Nephron progenitor cell (in vitro differentiated cells): ENCODE measurements at regions not wholly inside any gene's neighbourhood (a gene's known extent, or its start where the extent isn't known, plus 50 kb on each side); places are given as distances from the start of the nearest gene placed in this dataset.
"Not testable (repeated sequence)": the region's sequence is repeated elsewhere in the genome, so short reads cannot be mapped to it uniquely, and the experiment has no call there.

Source experiments
- DNase-seq: peaks from one replicate; pipeline ENCODE4 v3.0.0; 2021
- H3K27ac Mint-ChIP-seq: 2 replicates; pipeline ENCODE4 v1.8.0; 2021; ENCODE audit warnings: mild to moderate bottlenecking, moderate library complexity, mixed read lengths
- H3K27me3 Mint-ChIP-seq: 2 replicates; pipeline ENCODE4 v1.8.0; 2021; ENCODE audit warnings: mild to moderate bottlenecking, low read depth, mixed read lengths; ENCODE audit not compliant: poor library complexity
- H3K36me3 Mint-ChIP-seq: 2 replicates; pipeline ENCODE4 v1.8.0; 2021; ENCODE audit warnings: low read depth, mixed read lengths
- H3K4me1 Mint-ChIP-seq: 2 replicates; pipeline ENCODE4 v1.8.0; 2021; ENCODE audit warnings: mixed read lengths
- H3K4me3 Mint-ChIP-seq: 2 replicates; pipeline ENCODE4 v1.8.0; 2021; ENCODE audit warnings: mild to moderate bottlenecking, moderate library complexity, mixed read lengths
- H3K9me3 Mint-ChIP-seq: 2 replicates; pipeline ENCODE4 v1.8.0; 2021; ENCODE audit warnings: mild to moderate bottlenecking, moderate library complexity, mixed read lengths
- CTCF ChIP-seq: fragments of 200-600 bp; sonication (generic); IDR thresholded peaks from 2 replicates; pipeline ENCODE4 v1.5.0; 2021; ENCODE audit warnings: antibody characterized with exemption

- Mint-ChIP-seq H3K4me1 (no peaks in the 10 kb centered on the region), H3K36me3 (no peaks in the 10 kb centered on the region), H3K4me3 (no peak overlapping the region), H3K9me3 (peaks cover 63% of the 10 kb centered on the region), H3K27me3 (no peaks in the 10 kb centered on the region), H3K27ac (no peak overlapping the region)
- no peak for DNase-seq
- no peak for TF ChIP-seq CTCF
Observed at GRCh38 chrX:65331371-65331770, 203.2 kb downstream of the LAS1L start.

- H3K36me3 Mint-ChIP-seq = peaks cover 4% of the 10 kb centered on the region
- H3K27ac Mint-ChIP-seq = no peak overlapping the region
- TF ChIP-seq CTCF = no peak
- no peak overlapping the region for H3K4me3 Mint-ChIP-seq
- peaks cover 3% of the 10 kb centered on the region for H3K27me3 Mint-ChIP-seq
- DNase-seq = no peak
- peaks cover 4% of the 10 kb centered on the region for H3K4me1 Mint-ChIP-seq
- H3K9me3 Mint-ChIP-seq = peaks cover 66% of the 10 kb centered on the region
Observed at GRCh38 chrX:65300104-65300809, 234.3 kb downstream of the LAS1L start.

- not testable (repeated sequence) for DNase-seq, H3K36me3 Mint-ChIP-seq, H3K27me3 Mint-ChIP-seq, H3K27ac Mint-ChIP-seq, H3K4me3 Mint-ChIP-seq, H3K4me1 Mint-ChIP-seq
- peaks cover 60% of the 10 kb centered on the region for H3K9me3 Mint-ChIP-seq
Observed at GRCh38 chrX:65282905-65283304, 251.7 kb downstream of the LAS1L start.

GRCh38 chrX:65273152-65273551 lies 261.4 kb downstream of the LAS1L start:
- Mint-ChIP-seq H3K4me3 (no peak overlapping the region), H3K36me3 (peaks cover 7% of the 10 kb centered on the region), H3K4me1 (no peaks in the 10 kb centered on the region), H3K27ac (no peak overlapping the region), H3K9me3 (peaks cover 74% of the 10 kb centered on the region), H3K27me3 (no peaks in the 10 kb centered on the region)
- no peak for DNase-seq
- no peak for TF ChIP-seq CTCF

GRCh38 chrX:65266482-65266881 lies 268.1 kb downstream of the LAS1L start:
- H3K27ac Mint-ChIP-seq = no peak overlapping the region
- peaks cover 7% of the 10 kb centered on the region for H3K36me3 Mint-ChIP-seq
- no peaks in the 10 kb centered on the region for H3K27me3 Mint-ChIP-seq
- H3K9me3 Mint-ChIP-seq = peaks cover 37% of the 10 kb centered on the region
- no peak for DNase-seq
- no peaks in the 10 kb centered on the region for H3K4me1 Mint-ChIP-seq
- no peak for TF ChIP-seq CTCF
- no peak overlapping the region for H3K4me3 Mint-ChIP-seq

GRCh38 chrX:65253817-65254216 lies 277.6 kb upstream of the ZC4H2 start:
- no peak for DNase-seq
- H3K4me3 Mint-ChIP-seq = no peak overlapping the region
- H3K36me3 Mint-ChIP-seq = peaks cover 9% of the 10 kb centered on the region
- no peak overlapping the region for H3K27ac Mint-ChIP-seq
- TF ChIP-seq CTCF = no peak
- peaks cover 81% of the 10 kb centered on the region for H3K9me3 Mint-ChIP-seq
- no peaks in the 10 kb centered on the region for H3K4me1 Mint-ChIP-seq
- no peaks in the 10 kb centered on the region for H3K27me3 Mint-ChIP-seq
